CD4-positive, alpha-beta T cell treated with Interleukin-17A for 1 hour (primary cell): ENCODE measurements at regions not wholly inside any gene's neighbourhood (a gene's known extent, or its start where the extent isn't known, plus 50 kb on each side); places are given as distances from the start of the nearest gene placed in this dataset.
A peak's percentile ranks its signal among the peaks of the same experiment; 100 is the strongest.
"Not testable (repeated sequence)": the region's sequence is repeated elsewhere in the genome, so short reads cannot be mapped to it uniquely, and the experiment has no call there.

Source experiments
- DNase-seq: peaks from one replicate; pipeline ENCODE4 v3.0.0-alpha.2; 2020

DNA sequence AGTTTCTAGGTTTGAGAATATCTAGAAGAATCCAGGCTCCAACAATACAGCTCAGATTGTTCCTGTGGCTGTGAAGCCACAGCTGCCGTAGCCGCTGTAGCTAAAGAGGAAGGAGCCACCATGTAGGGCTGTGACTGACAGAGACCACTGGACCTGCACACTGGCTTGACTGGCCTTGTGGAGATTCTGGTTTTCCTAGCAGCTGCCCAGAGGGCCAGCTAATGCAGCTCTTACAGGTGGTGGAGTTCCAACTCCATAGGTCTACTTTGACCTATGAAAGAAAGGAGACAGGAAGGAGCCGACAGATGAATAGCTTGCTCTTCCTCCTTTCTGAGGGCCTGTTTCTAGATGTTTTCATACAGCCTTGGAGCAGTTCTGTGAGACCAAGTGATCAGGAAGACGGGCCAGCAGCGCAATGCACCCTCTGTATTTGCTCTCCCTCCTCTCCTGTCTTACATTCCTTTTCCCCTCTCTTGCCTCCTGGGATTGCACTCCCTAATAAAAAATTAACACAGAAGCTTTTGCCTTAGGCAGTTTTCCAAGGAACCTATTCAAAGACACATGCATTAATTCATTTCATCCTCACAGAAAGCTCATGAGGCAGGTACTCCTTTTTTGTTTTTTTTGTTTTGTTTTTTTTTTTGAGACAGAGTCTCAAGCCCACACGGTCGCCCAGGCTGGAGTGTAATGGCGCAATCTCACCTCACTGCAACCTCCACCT, 51.8 kb upstream of the MYB start:
- DNase-seq = peak; percentile 28

DNA sequence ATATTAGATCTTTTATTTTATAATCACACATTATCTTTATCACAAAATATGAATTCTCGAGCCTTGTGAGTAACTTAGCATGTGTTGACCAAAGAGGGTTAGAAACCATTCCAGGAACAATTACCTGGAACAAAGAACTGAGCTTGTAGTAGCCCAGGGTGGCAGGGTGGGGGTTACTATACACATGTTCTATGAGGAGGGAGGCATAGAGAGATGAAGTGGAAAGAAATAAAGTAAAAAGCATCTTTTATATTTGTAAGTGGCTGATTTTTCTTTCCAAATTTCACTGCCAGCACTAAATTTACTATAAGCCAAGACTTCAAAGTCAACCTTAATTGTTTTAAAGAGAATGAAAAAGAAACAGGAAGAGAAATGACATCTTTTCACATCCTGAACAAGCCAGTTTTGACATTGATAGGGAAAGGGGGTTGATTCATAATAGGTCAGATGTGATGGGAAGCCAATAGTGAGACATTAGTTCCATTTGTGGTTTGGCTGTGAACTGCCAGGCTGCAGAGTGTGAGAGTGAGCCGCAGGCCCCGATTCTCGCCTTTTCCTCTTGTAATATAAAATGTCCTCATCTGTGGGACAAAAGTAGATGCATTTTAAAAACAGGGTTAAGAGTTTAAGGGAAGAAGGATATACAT, 52.7 kb upstream of the MYB start:
- peak; percentile 68 for DNase-seq

DNA sequence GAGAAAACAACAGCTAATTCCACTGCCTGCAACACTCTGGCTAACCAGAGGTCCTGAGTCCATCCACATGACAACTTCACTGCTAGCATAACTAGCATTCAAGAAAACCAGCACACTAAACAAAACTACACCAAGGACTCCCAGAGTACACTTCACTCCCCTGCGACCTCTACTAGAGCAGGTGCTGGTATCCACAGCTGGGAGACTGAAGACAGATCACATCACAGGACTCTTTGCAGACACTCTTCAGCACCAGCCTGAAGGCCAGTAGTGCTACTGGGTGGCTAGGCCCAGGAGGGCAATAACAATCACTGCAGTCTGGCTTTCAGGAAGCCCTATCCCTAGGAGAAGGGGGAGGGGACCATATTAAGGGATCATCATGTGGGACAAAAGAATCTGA, 54.4 kb upstream of the MYB start:
- DNase-seq = no peak

DNA sequence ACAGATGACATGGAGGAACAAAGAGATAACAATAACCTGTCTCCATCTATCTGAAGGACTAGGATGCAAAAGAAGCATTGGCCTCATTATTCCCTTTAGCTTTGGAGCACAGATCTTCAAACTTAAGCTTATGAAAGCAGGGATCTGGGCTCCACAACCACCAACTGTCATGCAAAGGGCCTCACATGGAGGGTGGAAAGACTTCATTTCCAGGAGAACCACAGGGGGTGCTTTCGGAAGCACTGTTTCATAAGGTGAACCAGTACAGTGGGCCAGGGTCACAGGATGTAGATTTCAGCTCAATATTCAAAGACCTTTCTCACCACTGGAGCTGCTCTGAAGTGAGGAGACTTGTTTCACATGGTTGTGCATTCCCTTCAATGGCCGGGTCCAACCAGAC, 55.1 kb upstream of the MYB start:
- no peak for DNase-seq

DNA sequence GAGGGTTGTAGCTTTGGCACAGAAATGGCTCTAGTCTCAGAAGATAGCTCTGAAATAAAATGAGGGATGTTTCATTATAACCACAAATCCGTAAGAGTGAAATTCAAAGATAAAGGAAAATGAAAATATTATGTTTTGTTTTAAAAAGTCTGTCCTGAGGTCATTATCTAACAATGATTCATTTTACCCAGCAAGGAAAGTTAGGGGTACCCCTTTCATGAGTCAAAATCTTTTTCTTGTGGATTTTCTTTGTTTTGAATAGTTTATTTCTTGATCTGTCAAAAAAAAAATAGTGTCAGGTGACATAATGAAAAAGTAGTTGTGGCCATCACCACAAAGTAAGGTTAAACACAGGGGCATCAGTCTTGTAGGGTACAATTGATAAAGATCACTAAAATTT, 59.7 kb upstream of the MYB start:
- no peak for DNase-seq

DNA sequence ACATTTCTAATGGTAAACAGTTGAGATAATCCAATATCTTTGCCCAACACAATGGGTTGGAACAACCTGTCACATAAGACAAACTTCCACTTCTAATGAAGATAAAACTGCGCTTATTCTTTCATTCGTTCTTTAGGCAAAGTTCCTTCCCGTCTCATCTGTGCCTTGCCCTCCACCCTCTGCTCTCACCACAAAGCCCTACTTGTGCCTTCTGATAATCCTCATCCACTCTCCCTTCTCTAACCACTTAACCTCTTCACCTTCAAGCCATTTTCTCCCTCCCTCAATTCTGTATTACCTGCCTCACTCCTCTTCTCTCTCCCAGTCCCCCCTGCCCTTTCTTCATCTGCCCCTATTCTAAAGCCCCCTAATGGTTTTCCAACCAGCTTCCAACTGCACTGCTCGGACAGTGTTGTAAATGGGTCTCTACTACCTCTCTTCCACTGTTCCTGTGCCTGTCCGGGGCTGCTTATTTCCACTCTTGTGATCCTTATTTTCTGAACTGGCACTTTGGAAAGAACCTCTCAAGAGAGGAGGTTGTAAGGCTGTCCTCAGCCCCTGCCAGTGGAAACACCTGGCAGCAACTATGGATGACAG, 62.9 kb upstream of the MYB start:
- no peak for DNase-seq

DNA sequence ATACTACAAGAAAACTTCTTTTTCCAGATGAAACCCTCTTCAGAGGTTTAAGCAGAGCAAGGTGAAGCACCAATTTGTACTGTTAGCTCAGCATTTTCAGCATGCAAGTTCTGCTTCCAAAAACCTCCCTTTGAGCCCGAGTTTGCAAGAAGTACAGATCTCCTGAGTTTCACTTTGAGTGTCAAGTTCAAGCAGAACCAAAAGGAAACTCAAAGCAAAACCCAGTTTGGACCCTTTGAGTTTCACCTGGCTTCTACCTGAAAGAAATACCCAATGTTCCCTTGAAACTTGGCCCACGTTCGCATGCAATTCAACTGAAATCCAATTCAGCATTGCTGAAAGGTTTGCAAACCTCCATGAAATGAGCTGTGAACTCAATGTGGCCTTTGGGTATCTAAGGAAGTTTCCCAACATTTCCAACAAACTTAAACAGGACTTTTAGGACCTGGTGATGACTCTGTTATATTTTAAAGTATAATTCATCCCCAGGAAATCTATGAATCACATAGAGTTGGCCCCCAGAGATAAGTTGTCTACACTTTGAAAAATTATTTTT, 62.9 kb upstream of the HBS1L start:
- no peak for DNase-seq

DNA sequence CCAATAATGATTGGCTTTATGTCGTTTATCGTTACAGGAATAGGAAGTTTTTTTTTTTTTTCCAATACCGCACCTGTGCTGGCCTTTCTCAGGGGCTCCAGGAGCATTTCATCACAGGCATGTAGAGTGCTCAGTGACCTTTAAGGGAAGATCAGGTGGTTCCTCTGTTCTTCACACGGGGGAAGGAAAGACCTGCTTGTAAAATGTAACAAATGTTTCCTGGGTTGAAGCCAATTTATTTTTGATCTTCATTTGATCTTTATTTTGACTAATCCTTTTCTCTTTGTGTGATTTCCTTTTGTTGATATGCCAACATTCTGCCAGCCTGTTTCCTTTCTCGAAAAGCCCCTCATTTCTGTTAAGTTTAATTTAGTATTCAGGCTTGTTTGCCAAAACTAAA, 61.9 kb upstream of the HBS1L start:
- peak; percentile 26 for DNase-seq

DNA sequence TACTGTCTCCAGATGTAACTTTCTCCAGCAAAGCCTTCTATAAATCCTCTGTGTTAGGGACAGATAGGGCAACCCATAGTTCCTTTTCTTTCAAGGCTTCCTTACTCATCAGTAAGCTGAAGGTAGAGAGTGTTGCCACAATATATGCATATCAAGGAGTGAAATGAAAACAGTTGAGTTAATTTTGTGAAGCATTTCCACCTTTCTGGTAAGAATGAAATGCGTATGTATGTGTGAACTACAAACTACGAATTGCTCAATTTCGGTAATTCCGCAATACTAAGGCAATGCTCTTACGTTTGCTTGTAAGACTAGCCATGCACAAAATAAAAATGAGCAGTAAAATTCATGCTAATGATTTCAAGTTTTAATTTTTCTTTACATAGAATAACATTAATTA, 61.2 kb upstream of the HBS1L start:
- DNase-seq = no peak

DNA sequence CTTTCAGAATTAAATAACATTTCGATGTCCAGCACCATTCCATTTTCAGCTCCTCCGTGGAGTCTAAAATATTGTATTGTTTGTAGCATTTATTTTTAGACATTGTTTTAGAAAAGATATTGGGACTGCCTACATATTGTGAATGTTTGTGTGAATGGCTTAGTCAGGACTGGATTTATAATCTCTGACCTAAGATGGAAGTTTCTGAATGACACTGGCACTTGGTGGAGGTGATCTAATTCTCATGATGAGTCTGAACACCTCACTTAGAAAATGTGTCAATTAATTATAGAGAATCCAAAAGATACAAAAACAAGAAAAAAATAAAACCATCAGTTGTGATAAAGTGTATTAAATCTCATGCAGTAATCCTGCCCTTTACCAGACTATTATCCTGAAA, 60.8 kb upstream of the HBS1L start:
- DNase-seq = no peak

DNA sequence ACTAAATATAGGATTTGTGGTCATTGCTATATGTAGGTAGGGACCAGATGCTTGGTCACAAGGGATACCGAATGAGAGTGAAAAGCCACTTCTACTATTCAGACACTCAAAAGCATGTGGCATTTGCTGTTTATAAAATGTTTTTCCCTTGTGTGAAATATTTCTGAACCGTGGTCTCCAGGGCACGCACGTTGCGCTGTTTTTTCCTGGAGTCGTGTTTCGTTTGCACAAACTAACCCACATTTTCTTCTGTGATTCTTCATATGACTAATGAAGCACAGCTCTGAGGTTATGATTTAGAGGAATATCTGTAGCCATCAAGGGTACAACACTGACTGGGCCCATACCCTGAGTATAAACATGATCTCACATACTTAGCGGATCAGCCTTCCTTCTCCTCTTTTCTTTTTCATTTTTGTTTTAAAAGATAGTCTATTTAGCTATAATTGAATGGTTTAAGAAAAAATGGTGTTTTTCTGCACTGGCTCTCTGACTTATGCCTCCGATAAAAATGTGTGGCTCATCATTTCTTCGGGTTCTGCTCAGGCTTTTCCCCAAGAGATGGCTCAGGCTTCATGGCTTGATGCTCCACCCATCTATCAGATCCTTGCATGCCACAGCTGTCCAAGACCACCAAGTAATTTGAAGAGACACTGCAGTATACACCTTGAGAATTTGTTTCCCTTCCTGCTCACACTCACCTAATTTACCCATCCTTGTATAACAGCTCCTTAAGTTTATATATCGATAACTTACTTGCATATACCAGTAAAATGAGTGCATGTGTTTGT, 59.9 kb upstream of the HBS1L start:
- no peak for DNase-seq

DNA sequence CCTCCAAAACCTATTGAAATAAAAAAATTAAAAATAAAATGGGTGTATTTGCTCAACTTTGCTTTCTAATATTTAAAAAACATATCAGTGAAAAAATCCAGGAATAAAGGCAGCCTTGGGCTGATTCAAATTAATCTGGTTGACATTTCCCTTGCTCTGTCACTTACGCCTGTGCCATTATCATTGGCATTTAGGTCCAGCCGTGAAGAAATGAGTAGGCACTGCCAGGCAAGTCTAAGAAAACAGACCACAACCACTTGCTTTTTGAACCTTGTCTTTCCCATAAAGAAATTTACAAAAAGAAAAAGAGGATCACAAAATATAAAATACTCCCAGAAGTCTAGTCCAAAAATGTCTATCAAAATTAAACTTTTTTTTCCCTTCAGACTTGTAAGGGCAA, 59.2 kb upstream of the HBS1L start:
- no peak for DNase-seq

DNA sequence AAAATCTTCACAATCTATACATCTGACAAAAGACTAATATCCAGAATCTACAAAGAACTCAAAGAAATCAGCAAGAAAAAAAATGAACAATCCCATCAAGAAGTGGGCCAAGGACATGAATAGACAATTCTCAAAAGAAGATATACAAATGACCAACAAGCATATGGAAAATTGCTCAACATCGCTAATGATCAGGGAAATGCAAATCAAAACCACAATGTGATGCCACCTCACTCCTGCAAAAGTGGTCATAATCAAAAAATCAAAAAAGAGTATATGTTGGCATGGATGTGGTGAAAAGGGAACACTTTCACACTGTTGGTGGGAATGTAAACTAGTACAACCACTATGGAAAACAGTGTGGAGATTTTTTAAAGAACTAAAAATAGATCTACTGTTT, 58.3 kb upstream of the HBS1L start:
- DNase-seq = not testable (repeated sequence)

DNA sequence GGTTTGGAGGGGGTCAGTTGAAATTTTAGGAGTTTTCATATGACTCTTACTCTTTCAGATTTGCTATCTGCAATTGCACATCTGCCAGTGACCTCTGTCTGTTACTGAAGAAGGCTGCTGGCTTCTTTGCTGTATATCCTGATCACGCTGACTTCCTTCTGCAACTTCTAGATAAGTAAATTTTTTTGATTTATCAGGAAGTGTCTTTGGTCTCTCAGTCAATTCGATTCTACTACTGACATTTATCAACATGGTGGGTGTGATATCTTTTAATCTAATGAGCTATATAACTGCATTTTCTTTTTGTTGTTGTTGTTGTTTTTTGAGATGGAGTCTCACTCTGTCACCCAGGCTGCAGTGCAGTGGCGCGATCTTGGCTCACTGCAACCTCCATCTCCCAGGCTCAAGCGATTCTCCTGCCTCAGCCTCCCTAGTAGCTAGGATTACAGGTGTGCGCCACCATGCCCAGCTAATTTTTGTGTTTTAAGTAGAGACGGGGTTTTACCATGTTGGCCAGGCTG, 55.7 kb upstream of the HBS1L start:
- DNase-seq = not testable (repeated sequence)

DNA sequence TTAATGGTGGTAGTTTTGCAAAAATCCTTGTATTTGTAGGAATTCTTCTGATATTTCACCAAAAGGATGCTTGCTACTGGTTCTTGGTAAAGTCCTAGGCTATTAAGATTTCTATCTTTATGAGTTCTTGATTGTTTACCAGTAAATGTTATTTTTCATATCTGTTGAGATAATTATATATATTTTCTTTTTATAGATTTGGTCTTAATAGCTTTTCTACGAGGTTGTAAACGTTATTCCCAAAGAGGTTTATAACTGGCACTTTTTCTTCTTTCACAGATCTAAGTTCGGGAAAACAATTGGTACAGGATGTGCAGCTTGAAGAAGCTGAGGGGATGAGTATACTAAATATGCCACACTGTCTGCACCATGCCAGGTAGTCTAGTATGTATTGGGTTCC, 55.1 kb upstream of the HBS1L start:
- DNase-seq = no peak

DNA sequence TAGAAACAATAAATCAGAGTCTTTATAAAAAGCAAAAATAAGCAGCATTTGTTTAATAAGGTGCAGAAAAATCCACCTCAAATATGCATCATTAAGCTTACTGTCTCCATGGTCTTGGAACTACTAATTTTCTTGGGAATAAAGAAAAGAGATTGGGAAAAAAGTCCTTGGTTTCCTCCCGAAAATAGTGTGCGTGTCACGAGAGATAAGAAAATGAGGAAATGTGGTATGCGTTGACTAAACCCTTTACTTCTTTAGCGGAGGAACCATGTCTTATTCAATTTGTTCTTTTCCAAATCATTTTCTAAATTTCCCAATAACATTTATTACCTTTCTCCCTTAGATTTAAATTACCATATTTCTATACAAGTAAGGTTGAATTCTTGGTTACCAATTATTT, 54.1 kb upstream of the HBS1L start:
- DNase-seq = no peak

DNA sequence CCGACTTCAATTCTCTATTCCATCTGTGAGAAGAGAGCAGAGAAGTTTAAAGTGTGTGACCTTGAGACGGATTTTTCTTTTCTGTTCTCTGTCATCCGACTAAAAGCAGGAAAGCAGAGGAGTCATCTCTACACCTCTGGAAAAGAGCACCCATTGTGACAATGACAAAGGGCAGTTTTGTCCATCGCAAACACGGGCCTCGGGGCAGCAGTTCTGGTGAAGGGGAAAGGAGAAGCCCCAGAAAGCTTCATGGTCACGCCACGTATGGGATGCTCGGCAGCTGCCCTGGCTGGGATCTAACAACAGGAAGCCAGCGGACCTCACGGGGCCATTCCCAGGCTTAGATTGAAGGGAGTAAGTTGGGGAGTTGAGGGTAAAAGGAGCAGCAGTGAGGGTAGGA, 52.0 kb upstream of the HBS1L start:
- DNase-seq = no peak

DNA sequence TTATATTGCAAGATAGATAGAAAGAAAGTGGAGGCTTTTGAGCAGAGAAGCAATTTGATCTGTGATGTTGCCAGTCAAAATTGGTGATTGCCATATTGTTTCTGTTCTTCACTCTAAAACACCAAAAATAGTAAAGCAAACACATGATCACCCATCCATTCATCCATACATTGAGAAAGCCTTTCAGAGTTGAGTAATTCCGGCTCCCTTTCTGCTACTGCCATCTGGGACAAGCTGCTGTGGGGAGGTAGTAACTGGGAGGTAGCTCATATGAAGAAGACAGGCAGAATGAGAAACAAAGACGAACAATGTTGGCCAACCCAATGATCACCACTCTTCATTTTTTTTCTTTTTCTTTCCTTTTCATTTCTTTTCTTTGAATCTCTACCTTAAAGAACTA, 51.1 kb upstream of the HBS1L start:
- DNase-seq = no peak

DNA sequence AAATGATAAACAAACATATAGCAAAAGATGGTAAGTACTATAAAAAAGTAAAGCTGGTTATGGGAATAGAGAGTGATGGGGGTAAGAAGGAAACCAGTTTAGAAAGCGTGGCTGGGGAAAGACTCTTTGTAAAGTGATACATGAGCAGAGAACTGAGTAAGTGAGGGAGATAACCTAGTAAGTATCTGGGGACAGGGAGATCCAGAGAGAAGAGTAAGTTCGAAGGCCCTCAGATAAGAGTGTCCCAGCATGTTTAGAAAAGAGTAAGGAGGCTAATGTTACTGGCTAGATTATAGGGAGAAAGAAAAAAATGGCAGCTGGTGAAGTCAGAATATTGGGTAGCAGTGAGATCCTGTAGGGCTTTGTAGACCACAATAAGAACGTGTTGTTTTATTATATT, 50.7 kb upstream of the HBS1L start:
- DNase-seq = no peak
